LNCaP clone FGC (cell line): ENCODE measurements at regions not wholly inside any gene's neighbourhood (a gene's known extent, or its start where the extent isn't known, plus 50 kb on each side); places are given as distances from the start of the nearest gene placed in this dataset.
"Not testable (repeated sequence)": the region's sequence is repeated elsewhere in the genome, so short reads cannot be mapped to it uniquely, and the experiment has no call there.

ENCODE experiments used
- DNase-seq: peaks from one replicate; pipeline ENCODE4 v3.0.0-alpha.2; 2011; ENCODE audit warnings: low read depth
- H3K4me3 ChIP-seq: 2 replicates; pipeline ENCODE4 v1.5.1; 2011; ENCODE audit warnings: mild to moderate bottlenecking, low read depth, low read length, control low read depth
- CTCF ChIP-seq: IDR thresholded peaks from 2 replicates; pipeline ENCODE4 v1.5.1; 2012; ENCODE audit warnings: mild to moderate bottlenecking; ENCODE audit not compliant: control insufficient read depth, insufficient read depth; ENCODE audit errors: extremely low read depth

GRCh38 chr15:79635897-79636561 is 203.9 kb downstream of the MINAR1 start:
- DNase-seq: no peak
- no peak overlapping the region for H3K4me3 ChIP-seq
- no peak for TF ChIP-seq CTCF

- DNase-seq: no peak
- H3K4me3 ChIP-seq: no peak overlapping the region
- no peak for TF ChIP-seq CTCF
Observed at GRCh38 chr15:79640206-79640605, 208.1 kb downstream of the MINAR1 start.

GRCh38 chr15:79641841-79642240 is 209.7 kb downstream of the MINAR1 start:
- DNase-seq: no peak
- no peak overlapping the region for H3K4me3 ChIP-seq
- no peak for TF ChIP-seq CTCF

- no peak overlapping the region for H3K4me3 ChIP-seq
- TF ChIP-seq CTCF: no peak
- DNase-seq: no peak
Observed at GRCh38 chr15:79643393-79643792, 211.3 kb downstream of the MINAR1 start.

GRCh38 chr15:79644091-79644490 is 212.0 kb downstream of the MINAR1 start:
- no peak overlapping the region for H3K4me3 ChIP-seq
- no peak for DNase-seq
- no peak for TF ChIP-seq CTCF

GRCh38 chr15:79652972-79653371 is 220.8 kb downstream of the MINAR1 start:
- not testable (repeated sequence) for H3K4me3 ChIP-seq, DNase-seq

- H3K4me3 ChIP-seq: no peak overlapping the region
- TF ChIP-seq CTCF: no peak
- DNase-seq: no peak
Observed at GRCh38 chr15:79653533-79653932, 221.4 kb downstream of the MINAR1 start.
